Cerebellar nuclear complex (tissue), 1 donor: ENCODE measurements at regions not wholly inside any gene's neighbourhood (a gene's known extent, or its start where the extent isn't known, plus 50 kb on each side); places are given as distances from the start of the nearest gene placed in this dataset.

ENCODE experiments used
- DNase-seq, 2 experiments: peaks; one replicate each; lab custom pipeline; 2025; lab: John Stamatoyannopoulos, UW

GRCh38 chr1:42034426-42034825, 115.7 kb upstream of the HIVEP3 start:
- DNase-seq = no peak

DNA sequence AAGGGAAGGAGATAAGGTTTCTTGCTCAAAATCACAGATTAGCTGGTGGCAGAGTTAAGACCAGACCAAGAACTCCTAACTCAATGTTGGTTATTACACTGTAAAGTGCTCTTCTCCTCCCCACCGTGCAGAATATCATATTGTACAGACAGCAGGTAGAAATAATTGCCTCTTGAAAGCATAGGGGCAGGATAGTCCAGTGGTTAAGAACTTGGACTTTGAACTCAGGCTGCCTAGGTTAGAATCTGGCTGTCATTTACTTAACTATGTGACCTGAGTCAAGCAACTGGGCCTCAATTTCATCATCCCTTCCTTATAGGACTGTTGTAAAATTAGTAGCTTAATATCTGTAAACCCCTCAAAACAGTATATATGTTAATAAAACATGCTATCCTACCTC, 114.9 kb upstream of the HIVEP3 start:
- no peak for DNase-seq

- DNase-seq = no peak
These were observed 99.0 kb upstream of the HIVEP3 start for GRCh38 chr1:42017730-42018129.

DNA sequence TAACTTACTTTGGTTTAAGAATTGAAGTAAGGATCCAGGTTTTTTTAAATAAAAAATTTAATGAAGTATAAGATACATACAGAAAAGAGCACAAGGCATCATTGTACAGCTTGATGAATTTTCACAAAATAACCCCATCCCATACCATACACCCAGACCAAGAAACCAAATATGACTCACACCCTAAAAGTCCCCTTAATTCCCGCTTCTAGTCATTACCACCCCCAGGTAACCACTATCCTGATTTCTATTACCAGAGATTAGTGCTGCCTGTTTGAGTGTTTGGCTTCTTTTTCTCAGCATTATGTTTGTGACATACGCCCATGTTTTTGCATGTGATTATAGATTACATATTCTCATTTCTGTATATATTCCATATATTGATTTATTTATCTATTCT, 98.5 kb upstream of the HIVEP3 start:
- DNase-seq = no peak

- DNase-seq = no peak
These were observed 96.1 kb upstream of the HIVEP3 start for GRCh38 chr1:42014823-42015222.

DNA sequence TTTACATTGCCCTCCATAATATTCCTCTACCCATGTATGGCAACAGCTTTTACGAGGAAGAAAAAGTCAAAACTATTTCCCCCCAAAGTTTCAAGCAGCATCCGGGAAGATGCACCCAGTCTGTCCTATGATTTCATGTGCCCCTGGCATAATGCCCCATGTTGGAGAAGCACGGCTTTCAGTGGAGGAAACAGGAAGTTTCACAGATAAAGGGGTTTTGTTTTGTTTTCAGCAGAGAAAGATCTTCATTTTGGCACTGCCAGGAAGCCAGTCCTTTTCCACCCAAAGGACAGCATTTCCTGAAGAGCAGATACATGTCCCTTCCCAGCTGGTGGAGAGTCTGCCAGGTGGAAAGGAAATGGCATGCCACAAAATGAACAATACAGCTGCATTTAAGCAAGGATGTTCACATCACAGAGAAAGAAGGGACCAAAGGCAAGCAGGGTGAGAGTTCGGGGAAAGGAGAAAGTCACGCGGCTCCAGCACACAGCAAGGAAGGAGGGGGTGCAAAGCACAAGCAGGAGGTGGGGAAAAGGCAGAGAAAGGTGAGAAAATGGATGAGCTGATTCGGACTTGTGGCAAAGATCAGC, 95.3 kb upstream of the HIVEP3 start:
- no peak for DNase-seq

DNA sequence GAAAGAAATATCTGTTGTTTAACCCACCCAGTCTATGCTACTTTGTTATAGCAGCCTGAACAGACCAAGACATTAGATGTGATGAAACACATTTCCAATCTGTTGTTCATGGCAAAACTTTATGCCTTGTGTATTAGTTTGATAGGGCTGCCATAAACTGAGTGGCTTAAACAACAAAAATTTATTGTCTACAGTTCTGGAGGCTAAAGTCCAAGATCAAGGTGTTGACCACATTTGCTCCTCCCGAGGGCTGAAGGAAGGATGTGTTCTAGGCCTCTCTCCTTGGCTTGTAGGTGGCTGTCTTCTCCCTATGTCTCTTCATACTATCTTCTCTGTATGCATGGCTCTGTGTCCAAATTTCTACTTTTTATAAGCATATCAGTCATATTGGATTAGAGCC, 94.1 kb upstream of the HIVEP3 start:
- no peak for DNase-seq

GRCh38 chr1:42010381-42010780, 91.7 kb upstream of the HIVEP3 start:
- DNase-seq = no peak

GRCh38 chr1:42008264-42008663, 89.5 kb upstream of the HIVEP3 start:
- no peak for DNase-seq

- DNase-seq = no peak
These were observed 88.1 kb upstream of the HIVEP3 start for GRCh38 chr1:42006836-42007235.

- no peak for DNase-seq
These were observed 87.4 kb upstream of the HIVEP3 start for GRCh38 chr1:42006093-42006492.

GRCh38 chr1:42005530-42005929, 86.8 kb upstream of the HIVEP3 start:
- DNase-seq = no peak

DNA sequence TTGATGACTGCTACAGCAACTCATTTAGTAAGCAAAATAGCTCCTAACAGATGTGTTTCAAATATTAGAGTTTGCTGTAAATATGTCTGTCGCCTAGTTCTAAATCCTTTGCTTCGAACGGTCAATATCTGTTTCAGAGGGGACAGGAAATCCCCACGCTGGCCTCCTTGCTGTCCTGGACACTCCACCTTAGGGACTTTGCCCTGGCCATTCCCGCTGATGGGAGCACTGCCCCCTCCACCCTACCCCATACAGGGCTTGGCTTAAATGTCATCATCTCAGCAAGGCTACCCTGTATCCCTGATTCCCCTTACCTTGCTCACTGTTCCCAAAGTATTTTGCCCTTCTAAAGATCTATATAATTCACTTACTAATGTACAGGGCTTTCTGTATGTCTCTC, 86.1 kb upstream of the HIVEP3 start:
- DNase-seq = no peak

DNA sequence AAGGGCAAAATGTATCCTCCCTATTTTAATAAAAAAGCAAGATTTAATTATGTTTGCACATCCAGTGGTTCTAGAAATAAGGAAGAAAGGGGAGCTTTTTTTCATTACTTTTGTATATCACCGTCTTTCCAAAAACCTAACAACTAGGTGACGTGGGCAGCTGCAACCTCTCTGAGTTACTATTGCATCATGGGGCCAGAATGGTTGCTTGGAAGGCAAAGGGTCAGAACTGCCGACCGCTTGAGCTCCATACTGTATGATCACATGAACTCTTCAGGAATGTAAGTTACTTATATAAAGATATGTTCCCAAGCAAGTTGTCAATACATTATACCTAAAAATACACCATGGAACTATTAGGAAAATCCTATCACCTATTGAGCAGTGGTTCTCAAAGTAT, 85.6 kb upstream of the HIVEP3 start:
- DNase-seq = no peak

- no peak for DNase-seq
These were observed 84.7 kb upstream of the HIVEP3 start for GRCh38 chr1:42003433-42003832.

- no peak for DNase-seq
These were observed 83.5 kb upstream of the HIVEP3 start for GRCh38 chr1:42002220-42002619.

- no peak for DNase-seq
These were observed 82.0 kb upstream of the HIVEP3 start for GRCh38 chr1:42000766-42001165.

DNA sequence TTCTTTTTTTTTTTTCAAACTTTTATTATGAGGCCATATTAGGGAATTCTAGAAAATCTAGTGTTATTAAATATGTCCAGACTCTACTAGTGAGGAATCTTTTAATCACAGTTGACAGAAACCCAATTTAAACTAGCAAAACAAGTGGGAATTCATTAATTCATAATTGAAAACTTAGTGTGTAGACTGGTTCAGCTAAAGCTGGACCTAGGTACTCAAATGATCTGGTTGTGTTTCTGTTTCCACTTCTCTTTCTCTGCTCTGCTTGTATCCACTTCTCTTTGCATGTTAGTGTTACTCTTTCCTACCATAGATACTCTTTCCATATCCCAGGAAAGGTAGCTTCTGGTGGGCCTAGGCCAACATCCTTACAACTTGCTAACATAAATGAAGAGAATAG, 81.2 kb upstream of the HIVEP3 start:
- DNase-seq = no peak

- DNase-seq = no peak
These were observed 79.5 kb upstream of the HIVEP3 start for GRCh38 chr1:41998250-41998649.

DNA sequence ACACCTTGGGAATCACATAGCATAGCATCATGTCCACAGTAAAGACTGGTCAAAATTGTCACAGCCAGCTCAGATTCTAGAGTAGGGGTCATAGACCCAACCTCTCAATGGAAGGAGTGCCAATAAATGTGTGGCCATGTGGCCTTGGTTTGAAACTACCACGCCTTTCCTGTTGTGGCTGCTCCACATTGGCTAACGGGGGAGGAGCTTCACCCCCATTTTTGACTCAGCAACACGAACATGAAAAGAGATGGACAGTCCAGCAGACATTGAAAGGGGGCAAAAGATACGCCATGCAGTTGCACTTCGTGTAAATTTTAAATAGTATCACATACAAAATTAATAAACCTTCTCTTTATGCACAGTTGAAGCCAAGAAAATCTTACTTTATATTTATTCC, 78.4 kb upstream of the HIVEP3 start:
- DNase-seq = no peak

- DNase-seq = no peak
These were observed 76.9 kb upstream of the HIVEP3 start for GRCh38 chr1:41995441-41996130.

DNA sequence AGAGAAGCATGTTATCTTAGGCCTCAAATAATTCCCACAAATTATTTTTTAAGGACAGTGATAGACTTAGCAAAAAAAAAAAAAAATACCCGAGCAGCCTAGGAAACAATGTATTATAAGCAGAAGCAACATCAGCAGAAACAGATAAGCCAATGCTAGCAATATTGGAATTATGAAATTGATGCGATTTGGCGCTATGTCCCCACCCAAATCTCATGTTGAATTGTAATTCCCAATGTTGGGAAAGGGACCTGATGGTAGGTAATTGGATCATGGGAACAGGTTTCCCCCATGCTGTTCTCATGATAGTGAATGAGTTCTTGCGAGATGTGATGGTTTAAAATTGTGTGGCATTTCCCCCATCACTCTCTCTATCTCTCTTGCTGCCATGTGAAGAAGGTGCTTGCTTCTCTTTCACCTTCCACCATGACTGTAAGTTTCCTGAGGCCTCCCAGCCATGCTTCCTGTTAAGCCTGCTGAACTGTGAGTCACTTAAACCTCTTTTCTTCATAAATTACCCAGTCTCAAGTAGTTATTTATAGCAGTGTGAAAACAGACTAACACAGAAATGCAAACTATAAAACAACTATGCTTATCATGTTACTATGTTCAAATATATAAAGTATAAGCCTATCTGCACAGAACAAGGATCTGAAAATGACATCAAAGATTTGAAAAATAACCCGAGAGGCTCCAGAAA, 75.6 kb upstream of the HIVEP3 start:
- no peak for DNase-seq

DNA sequence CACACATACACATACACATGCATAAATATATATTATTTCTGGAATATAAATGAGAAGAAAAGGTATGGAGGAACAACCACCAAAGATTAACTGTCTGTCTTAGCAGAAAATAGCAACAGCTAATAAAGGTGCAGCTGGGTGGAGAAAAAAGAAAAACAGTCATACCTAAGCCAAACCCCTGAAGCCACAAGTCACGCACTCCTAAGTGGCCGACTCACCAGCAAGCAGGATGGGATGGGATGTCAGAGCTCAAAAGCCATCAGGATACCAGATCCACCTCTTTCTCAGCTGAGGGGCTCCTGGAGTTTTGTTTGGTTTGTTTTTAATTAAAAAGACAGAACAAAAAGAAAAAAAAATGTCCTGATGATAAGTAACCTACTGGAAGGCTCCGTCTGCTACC, 64.7 kb upstream of the HIVEP3 start:
- DNase-seq = no peak

DNA sequence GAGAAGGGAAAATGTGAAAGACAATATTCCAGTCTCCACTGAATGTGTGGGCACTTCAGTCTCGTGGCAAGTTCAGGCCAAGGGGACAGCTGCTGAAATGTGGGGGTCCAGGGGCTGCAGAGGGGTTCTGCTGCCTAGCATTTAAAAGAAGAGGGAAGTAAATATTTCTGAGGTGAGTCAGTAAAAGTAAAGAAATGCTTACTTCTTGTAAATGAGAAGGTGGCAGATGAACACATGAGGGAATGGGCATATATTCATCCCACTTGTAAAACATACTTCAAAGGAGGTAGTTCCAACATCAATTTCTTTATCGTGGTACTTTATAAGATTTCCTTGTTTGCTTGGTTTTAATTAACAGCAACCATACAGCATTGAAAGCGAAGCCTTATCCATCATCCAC, 63.1 kb upstream of the HIVEP3 start:
- DNase-seq = no peak
